HG03280 (cell line): ENCODE measurements at regions not wholly inside any gene's neighbourhood (a gene's known extent, or its start where the extent isn't known, plus 50 kb on each side); places are given as distances from the start of the nearest gene placed in this dataset.
"Not testable (repeated sequence)": the region's sequence is repeated elsewhere in the genome, so short reads cannot be mapped to it uniquely, and the experiment has no call there.

Source experiments
- ATAC-seq: cut with Tn5 transposase; IDR thresholded peaks from one replicate; pipeline ENCODE4 v1.9.1; 2021; ENCODE audit warnings: mild to moderate bottlenecking, moderate library complexity; ENCODE audit not compliant: unreplicated experiment

DNA sequence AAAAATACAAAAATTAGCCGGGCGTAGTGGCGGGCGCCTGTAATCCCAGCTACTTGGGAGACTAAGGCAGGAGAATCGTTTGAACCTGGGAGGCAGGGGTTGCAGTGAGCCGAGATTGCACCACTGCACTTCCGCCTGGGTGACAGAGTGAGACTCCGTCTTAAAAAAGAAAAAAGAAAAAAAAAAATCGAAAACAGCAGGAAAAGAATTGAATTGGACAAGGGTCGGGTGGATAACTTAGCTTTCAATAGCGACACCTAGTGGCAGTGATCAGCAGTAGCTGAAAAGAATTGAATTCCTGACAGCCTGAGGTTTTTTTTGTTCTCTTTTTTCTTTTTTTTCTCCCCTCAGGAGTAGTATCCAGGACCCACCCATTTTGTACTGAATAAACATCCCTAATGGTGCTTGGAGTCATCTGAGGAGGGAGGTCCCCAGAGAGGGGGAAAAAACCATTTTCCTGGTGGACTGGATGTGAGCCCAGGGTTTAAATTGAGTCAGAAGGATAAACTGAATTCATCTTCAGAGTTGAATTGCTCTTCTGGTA, 55.1 kb downstream of the CYCS start:
- ATAC-seq = no peak

DNA sequence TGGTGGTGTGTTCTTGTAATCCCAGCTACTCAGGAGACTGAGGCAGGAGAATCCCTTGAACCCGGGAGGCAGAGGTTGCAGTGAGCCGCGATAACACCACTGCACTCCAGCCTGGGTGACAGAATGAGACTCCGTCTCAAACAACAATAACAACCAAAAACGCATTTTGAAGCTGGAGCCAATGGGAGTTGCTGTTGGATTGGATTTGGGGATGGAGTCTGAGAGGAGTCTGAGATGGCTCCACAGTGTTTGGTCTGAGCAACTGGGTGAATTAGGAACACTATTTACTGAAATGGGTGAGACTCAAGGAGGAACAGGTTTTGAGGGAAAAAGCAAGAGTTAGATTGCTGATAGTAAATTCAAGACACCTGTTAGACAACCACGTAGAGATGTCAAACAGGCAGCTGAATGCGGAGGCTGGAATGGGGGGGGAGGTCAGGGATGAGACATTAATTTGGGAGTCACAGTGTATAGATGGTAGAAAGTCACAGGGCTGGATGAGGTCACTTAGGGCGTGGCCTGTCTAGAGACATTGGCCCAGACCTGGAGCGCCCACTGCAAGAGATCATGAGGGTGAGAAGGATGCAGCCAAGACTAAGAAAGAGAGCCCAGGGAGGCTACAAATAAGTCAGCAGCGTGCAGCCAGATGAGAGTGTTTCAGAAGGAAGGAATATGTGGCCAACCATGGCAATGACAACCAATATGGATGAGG, 56.4 kb downstream of the CYCS start:
- no peak for ATAC-seq

GRCh38 chr7:25067726-25068501, 57.1 kb downstream of the CYCS start:
- ATAC-seq = no peak

DNA sequence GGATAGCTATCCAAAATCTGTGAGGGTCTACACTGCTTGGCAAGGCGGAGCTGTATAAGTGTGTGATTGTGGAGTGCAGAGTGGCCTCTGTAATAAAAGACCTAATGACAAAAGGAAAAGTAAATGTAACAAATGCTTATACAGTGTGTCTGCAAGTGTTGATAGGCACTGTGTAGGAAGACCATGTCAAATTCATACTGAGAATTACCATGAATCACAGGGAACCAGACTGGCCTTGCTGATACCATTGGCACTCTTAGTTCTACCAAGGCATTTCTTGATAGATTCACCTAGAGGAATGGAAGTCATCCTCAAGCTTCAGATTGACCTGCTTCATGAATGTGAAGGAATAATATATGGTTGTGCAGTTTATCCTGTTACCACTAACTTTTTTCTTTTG, 58.8 kb downstream of the CYCS start:
- ATAC-seq = no peak

DNA sequence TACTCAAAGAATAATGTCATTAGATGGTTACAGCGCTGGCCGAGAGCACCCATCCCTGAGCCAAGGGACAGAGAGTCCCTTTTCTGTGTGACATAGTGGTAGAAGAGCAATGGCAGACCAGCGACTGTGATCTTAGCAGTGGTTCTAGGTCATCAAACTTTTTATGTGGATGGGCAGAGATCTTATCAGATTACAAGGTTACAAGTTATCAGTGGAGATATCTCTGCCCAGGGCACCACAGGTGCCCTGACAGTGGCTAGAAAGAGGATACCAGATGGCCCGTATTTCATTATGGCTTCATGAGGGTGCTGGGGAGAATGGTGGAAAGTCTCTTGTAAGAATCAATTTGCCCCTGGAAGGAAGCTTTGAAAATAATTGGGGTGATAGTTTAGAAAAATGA, 62.7 kb downstream of the CYCS start:
- ATAC-seq = no peak

DNA sequence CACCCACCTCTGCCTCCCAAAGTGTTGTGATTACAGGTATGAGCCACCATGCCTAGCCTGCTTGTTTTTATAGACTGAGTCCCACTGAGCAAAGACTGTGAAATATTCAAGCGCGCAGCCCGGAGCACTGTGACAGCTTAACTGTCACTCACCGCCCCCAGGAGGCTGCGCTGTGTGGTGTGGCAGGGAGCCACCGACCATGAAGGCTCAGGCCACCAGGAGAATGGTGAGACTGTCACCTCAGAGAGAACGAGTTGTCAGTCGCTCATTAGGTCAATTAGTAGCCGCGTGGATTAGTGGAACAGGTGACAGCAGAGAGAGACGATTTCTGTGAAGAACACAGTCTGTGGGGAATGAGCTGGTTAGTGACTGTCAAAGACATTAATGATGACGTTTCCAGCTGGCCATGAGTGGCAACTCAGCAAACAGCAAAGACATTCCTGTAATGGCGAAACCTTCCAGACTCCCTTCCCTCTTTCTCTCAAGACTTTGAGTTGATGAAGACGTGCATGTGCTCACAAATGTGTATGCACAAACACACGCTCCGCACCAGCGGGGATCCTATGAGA, 64.5 kb downstream of the CYCS start:
- no peak for ATAC-seq

GRCh38 chr7:25059576-25059975, 65.5 kb downstream of the CYCS start:
- no peak for ATAC-seq

GRCh38 chr7:25056368-25056767, 68.7 kb downstream of the CYCS start:
- no peak for ATAC-seq

- no peak for ATAC-seq
Observed at GRCh38 chr7:25055520-25056220, 69.4 kb downstream of the CYCS start.

DNA sequence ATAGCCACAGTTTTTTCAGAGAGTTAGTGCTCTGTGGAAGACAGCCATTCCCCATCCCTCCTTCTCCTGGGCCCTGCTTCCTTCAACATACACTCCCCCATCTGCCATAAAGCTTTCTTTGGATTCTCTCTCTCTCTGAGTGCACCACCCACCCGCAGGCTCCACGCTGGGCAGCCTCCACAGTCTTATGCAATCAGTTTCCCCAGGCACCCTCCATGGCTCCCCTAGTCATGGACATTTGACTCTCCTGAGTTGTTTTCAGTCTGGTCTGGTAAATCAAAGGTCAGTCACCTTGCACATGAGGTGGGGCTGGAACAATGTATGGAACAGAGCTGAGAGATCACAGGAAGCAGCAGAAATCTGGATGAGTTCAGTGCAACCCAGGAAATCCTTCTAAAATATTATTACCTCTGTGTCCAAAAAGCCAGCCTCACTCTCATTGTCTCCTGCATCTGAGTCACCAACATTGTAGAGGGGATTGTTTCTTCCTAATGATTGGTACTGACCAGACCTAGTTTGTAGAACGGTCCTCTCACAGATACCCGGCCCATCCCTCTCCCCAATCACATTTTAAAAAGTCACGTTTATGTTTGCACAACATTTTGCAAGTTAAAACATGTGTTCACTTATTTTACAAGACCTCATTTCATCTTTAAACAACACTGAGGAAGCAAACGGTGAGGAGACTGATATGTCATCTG, 70.1 kb downstream of the CYCS start:
- ATAC-seq = no peak

GRCh38 chr7:25050223-25050622, 70.2 kb upstream of the OSBPL3 start:
- ATAC-seq = no peak

GRCh38 chr7:25048444-25048834, 68.5 kb upstream of the OSBPL3 start:
- no peak for ATAC-seq

DNA sequence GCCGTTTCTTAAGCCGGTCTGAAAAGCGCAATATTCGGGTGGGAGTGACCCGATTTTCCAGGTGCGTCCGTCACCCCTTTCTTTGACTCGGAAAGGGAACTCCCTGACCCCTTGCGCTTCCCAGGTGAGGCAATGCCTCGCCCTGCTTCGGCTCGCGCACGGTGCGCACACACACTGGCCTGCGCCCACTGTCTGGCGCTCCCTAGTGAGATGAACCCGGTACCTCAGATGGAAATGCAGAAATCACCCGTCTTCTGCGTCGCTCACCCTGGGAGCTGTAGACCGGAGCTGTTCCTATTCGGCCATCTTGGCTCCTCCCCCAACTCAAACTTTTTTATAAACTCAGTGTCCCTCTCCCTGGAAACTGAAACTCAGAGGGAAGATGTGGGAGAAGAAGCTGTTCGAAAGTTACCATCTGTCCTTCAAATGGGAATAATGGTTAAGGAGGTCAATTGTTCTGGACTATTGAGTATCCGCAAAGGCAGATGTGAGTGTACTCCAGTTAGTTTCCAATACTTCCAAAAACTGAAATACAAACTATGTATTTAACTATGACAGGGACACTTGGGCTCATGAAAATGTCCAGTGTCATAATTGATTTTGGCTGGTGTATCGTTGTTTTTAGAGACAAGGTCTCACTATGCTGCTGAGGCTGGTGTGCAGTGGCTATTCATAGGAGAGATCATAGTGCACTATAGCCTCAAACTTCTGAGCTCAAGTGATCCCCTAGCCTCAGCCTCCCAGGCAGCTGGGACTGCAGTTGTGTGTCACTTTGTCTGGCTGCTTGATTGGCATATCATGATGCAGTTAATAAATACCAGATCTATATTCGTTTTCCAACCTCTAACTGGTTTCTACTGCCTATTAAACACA, 67.8 kb upstream of the OSBPL3 start:
- ATAC-seq = not testable (repeated sequence)

DNA sequence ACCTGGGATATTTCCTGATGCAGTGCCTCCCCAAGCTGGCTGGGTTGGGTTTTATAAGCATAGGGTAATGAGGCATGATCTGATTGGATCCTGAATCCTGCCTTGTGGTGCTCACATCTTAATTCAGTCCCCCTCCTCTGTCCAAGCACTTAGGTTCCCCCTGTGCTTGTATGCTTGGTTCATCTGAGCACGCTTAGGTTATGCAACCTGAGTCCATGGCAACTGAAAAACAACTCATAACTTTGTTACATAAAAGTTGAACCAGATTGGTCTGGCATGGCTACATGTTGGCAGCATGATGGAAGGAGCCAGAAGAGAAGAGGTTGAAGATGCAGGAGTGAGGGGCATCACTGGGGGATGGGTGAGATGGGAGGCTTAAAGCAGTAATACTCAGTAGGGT, 57.3 kb upstream of the OSBPL3 start:
- no peak for ATAC-seq

DNA sequence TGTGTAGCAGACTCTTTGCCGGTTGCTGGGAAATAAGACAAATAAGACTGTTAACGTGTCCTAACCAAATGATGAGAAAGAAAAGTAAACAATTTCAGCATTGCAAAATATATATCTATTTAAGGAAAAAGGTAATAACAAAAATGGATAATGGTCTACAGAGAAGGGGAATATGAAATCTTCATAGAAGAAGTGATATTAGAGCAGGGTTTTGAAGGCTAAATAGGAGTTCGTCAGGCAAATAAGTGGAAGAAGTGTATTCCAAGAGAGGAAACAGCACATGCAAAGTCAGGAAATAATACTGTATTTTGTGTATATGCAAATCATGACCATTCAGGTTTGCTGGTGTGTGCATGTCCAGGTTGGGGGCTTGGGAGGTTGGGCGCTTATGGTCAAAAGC, 55.3 kb upstream of the OSBPL3 start:
- no peak for ATAC-seq

DNA sequence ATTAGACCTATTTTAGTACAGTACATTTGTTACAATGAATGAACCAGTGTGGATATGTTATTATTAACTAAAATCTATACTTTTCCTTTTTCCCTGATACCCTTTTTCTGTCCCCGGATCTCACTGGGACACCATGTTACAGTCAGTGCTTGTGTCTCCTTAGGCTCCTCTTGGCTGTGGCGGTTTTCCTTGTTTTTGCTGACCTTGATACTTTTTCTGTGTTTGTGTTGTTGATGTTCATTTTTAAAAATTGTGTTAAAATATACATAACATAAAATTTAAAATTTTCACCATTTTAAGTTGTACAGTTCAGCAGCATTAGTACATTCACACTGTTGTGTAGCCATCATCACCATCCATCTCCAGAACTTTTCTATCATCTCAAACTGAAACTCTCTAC, 54.2 kb upstream of the OSBPL3 start:
- no peak for ATAC-seq

DNA sequence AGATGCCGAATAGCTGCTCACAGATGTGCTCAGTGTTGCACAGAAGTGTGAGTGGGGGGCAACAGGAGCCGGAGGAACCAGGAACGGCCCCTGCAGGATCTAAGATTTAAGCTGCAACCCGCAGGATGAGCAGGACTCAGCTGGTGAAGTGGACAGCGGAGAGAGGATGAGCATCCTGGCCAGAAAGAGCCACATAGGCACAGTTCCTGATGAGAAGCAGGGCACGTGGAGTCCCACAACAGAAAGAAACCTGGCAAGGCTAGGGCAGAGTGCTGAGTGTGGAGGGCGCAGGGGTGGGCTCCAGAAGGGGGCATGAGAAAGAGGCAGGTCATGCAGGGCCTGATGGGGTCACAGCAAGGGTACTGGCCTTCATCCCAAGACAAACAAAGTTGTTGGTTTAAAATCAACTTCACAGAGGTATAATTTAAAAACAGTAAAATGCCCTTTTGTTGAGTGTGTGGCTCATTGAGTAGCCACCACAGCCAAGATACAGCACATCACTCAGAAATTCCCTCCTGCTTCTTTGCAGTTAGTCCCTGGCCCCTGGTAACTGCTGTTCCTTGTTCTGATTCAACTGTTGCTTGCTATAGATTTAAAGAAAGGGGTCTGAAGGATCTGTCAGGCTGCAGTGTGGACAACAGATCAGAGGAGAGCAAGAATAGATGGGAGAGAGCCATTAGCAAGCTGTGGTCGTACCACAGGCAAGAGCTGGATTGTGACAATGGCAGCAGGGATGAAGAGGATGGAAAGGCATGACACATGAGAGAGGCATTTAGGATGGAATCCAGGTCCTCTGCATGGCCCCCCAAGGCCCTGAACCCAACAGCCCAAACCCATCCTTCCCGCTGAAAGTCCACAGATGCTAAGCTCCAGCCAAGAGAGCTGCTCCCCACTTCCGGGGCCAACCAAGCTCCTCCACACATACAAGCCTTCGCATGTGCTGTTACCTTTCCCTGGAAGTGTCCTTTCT, 53.1 kb upstream of the OSBPL3 start:
- ATAC-seq = no peak

DNA sequence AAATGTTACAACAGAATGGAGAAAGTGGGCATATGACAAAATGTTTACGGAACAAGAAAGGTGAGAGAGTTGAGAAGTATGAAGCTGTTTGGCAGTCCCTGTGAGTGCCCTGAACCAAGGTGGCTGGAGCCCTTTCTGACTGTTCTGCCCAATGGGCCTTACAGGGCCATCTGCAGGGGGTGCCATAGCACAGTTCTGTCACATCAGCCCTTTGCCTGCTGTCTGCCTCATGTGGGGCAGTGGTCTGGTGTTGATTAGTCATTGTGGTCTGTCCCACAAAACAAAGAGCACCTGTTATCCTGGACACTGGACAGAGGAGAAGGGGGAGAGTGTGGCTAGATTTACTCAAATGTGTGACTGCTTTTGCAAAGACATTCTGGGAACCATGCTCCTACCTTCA, 51.5 kb upstream of the OSBPL3 start:
- peak; percentile 19 for ATAC-seq

DNA sequence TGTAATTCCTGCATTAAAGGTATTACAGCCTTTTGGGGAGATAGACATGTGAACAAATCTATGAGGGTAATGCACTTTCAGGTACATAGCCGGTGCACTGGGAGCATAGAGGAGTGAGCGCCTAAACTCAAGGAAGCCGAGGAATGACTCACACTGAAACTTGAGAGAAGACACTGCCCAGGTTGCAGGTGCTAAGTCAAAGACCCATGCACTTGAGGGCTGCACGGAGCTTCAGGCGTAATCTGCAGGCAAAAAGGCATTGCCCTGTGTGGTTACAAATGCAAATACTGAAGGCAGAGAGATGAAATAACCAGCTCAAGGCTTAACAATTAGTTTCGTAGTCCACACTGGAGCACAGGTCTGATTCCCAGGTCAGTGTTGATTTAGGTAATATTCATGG, 51.0 kb upstream of the OSBPL3 start:
- ATAC-seq = peak; percentile 61
